Sigmoid colon (tissue), 3 donors: ENCODE measurements at regions not wholly inside any gene's neighbourhood (a gene's known extent, or its start where the extent isn't known, plus 50 kb on each side); places are given as distances from the start of the nearest gene placed in this dataset.

Experiments used
- CTCF ChIP-seq, 4 experiments: fragments of 450-650 bp in 3 of 4; fragments of 200-600 bp in 1 of 4; IDR thresholded peaks; one replicate each; pipeline ENCODE4 v1.5.1; 2016 to 2019; ENCODE audit warnings: antibody characterized with exemption in 4 of 4, mild to moderate bottlenecking in 3 of 4, moderate library complexity in 2 of 4
- POLR2A ChIP-seq, 2 donors: fragments of 450-650 bp; IDR thresholded peaks; one replicate each; pipeline ENCODE4 v1.6.1; 2016; ENCODE audit warnings: antibody characterized with exemption in 2 of 2, mild to moderate bottlenecking in 2 of 2, moderate library complexity in 2 of 2

- TF ChIP-seq CTCF (IDR thresholded peaks at IDR 0.05) = no peak
- no peak for TF ChIP-seq POLR2A (IDR thresholded peaks at IDR 0.05)
These were observed 661.0 kb downstream of the GALC start for GRCh38 chr14:87331991-87332390.
